ENCODE measurements at regions not wholly inside any gene's neighbourhood (a gene's known extent, or its start where the extent isn't known, plus 50 kb on each side); places are given as distances from the start of the nearest gene placed in this dataset.

- no peak for DNase-seq (ENCODE audit: low spot score)
Observed at GRCh38 chr4:128483816-128484215, 196.2 kb upstream of the PGRMC2 start.

- no peak for DNase-seq (ENCODE audit: low spot score)
Observed at GRCh38 chr4:128483041-128483440, 195.4 kb upstream of the PGRMC2 start.

GRCh38 chr4:128481752-128482480 is 194.3 kb upstream of the PGRMC2 start:
- no peak for DNase-seq (ENCODE audit: low spot score)

GRCh38 chr4:128480945-128481344 is 193.3 kb upstream of the PGRMC2 start:
- DNase-seq (ENCODE audit: low spot score) = no peak

- DNase-seq (ENCODE audit: low spot score) = no peak
Observed at GRCh38 chr4:128477540-128477939, 189.9 kb upstream of the PGRMC2 start.

- no peak for DNase-seq (ENCODE audit: low spot score)
Observed at GRCh38 chr4:128475597-128475996, 188.0 kb upstream of the PGRMC2 start.

GRCh38 chr4:128471576-128471975 is 184.0 kb upstream of the PGRMC2 start:
- peak; percentile 53 for DNase-seq (ENCODE audit: low spot score)

GRCh38 chr4:128470492-128471053 is 183.0 kb upstream of the PGRMC2 start:
- DNase-seq (ENCODE audit: low spot score) = no peak

GRCh38 chr4:128468123-128468989 is 180.7 kb upstream of the PGRMC2 start:
- DNase-seq (ENCODE audit: low spot score) = peak; percentile 72

- DNase-seq (ENCODE audit: low spot score) = no peak
Observed at GRCh38 chr4:128465523-128465922, 177.9 kb upstream of the PGRMC2 start.

- no peak for DNase-seq (ENCODE audit: low spot score)
Observed at GRCh38 chr4:128463006-128463405, 175.4 kb upstream of the PGRMC2 start.

GRCh38 chr4:128462103-128462783 is 174.6 kb upstream of the PGRMC2 start:
- DNase-seq (ENCODE audit: low spot score) = no peak

- DNase-seq (ENCODE audit: low spot score) = no peak
Observed at GRCh38 chr4:128461291-128462102, 173.9 kb upstream of the PGRMC2 start.

GRCh38 chr4:128459547-128459946 is 171.9 kb upstream of the PGRMC2 start:
- DNase-seq (ENCODE audit: low spot score) = no peak

- no peak for DNase-seq (ENCODE audit: low spot score)
Observed at GRCh38 chr4:128458816-128459215, 171.2 kb upstream of the PGRMC2 start.

- no peak for DNase-seq (ENCODE audit: low spot score)
Observed at GRCh38 chr4:128457726-128458125, 170.1 kb upstream of the PGRMC2 start.

- DNase-seq (ENCODE audit: low spot score) = no peak
Observed at GRCh38 chr4:128456171-128456570, 168.6 kb upstream of the PGRMC2 start.

- no peak for DNase-seq (ENCODE audit: low spot score)
Observed at GRCh38 chr4:128455480-128455879, 167.9 kb upstream of the PGRMC2 start.

- peak; percentile 42 for DNase-seq (ENCODE audit: low spot score)
Observed at GRCh38 chr4:128454881-128455280, 167.3 kb upstream of the PGRMC2 start.

GRCh38 chr4:128454281-128454871 is 166.8 kb upstream of the PGRMC2 start:
- DNase-seq (ENCODE audit: low spot score) = peak; percentile 70

GRCh38 chr4:128452415-128452814 is 164.8 kb upstream of the PGRMC2 start:
- no peak for DNase-seq (ENCODE audit: low spot score)
